Astrocyte (in vitro differentiated cells and primary cell): ENCODE measurements at regions not wholly inside any gene's neighbourhood (a gene's known extent, or its start where the extent isn't known, plus 50 kb on each side); places are given as distances from the start of the nearest gene placed in this dataset.

Experiments used
- DNase-seq: peaks from one replicate; pipeline ENCODE4 v3.0.0-alpha.2; 2010; ENCODE audit warnings: low read depth
- FAIRE-seq: peaks from 2 replicates; lab custom pipeline; 2011; peaks lifted over from hg19 to GRCh38; lab: Jason Lieb, UNC
- H2AFZ ChIP-seq: 2 replicates; pipeline ENCODE4 v1.6.0; 2012; ENCODE audit warnings: low read depth, low read length, inconsistent platforms
- H3K27ac ChIP-seq: 2 replicates; pipeline ENCODE4 v1.5.1; 2011; ENCODE audit warnings: low read depth, low read length, inconsistent platforms
- H3K27me3 ChIP-seq: 2 replicates; pipeline ENCODE4 v1.6.0; 2011; ENCODE audit warnings: low read length, inconsistent platforms; ENCODE audit not compliant: insufficient read depth
- H3K36me3 ChIP-seq: 2 replicates; pipeline ENCODE4 v1.5.1; 2011; ENCODE audit warnings: low read length, inconsistent platforms; ENCODE audit not compliant: insufficient read depth
- H3K4me1 ChIP-seq: 2 replicates; pipeline ENCODE4 v1.5.1; 2011; ENCODE audit warnings: low read length, inconsistent platforms; ENCODE audit not compliant: insufficient read depth
- H3K4me2 ChIP-seq: 2 replicates; pipeline ENCODE4 v1.6.0; 2012; ENCODE audit warnings: low read length, inconsistent platforms
- H3K4me3 ChIP-seq: 2 replicates; pipeline ENCODE4 v1.5.1; 2011; ENCODE audit warnings: low read depth, mild to moderate bottlenecking, low read length, inconsistent platforms; ENCODE audit not compliant: insufficient read depth
- H3K79me2 ChIP-seq: 2 replicates; pipeline ENCODE4 v1.6.0; 2012; ENCODE audit warnings: mild to moderate bottlenecking, low read length, inconsistent platforms; ENCODE audit not compliant: insufficient read depth
- H3K9ac ChIP-seq: 2 replicates; pipeline ENCODE4 v1.6.0; 2012; ENCODE audit warnings: mild to moderate bottlenecking, low read length, inconsistent platforms
- H3K9me3 ChIP-seq: 2 replicates; pipeline ENCODE4 v1.5.1; 2012; ENCODE audit warnings: low read depth, mild to moderate bottlenecking, low read length, inconsistent platforms; ENCODE audit not compliant: insufficient read depth
- H4K20me1 ChIP-seq: 2 replicates; pipeline ENCODE4 v1.6.0; 2012; ENCODE audit warnings: low read length, inconsistent platforms; ENCODE audit not compliant: insufficient read depth
- H3K27ac Mint-ChIP-seq: one replicate; pipeline ENCODE4 v1.8.0; 2021; ENCODE audit warnings: mild to moderate bottlenecking, mixed read lengths; ENCODE audit not compliant: unreplicated experiment
- H3K27me3 Mint-ChIP-seq: one replicate; pipeline ENCODE4 v1.8.0; 2021; ENCODE audit warnings: low read depth, mixed read lengths; ENCODE audit not compliant: unreplicated experiment
- H3K36me3 Mint-ChIP-seq: one replicate; pipeline ENCODE4 v1.8.0; 2021; ENCODE audit warnings: low read depth, mixed read lengths; ENCODE audit not compliant: unreplicated experiment
- H3K4me1 Mint-ChIP-seq: one replicate; pipeline ENCODE4 v1.8.0; 2021; ENCODE audit warnings: low read depth, mixed read lengths; ENCODE audit not compliant: unreplicated experiment
- H3K4me3 Mint-ChIP-seq: one replicate; pipeline ENCODE4 v1.8.0; 2021; ENCODE audit warnings: mild to moderate bottlenecking, moderate library complexity, mixed read lengths; ENCODE audit not compliant: unreplicated experiment
- H3K9me3 Mint-ChIP-seq: one replicate; pipeline ENCODE4 v1.8.0; 2021; ENCODE audit warnings: mild to moderate bottlenecking, mixed read lengths; ENCODE audit not compliant: unreplicated experiment
- EZH2 ChIP-seq: IDR thresholded peaks from 2 replicates; pipeline ENCODE4 v1.6.1; 2012; ENCODE audit warnings: mild to moderate bottlenecking, low read length, inconsistent platforms; ENCODE audit not compliant: insufficient read depth
- TF ChIP-seq, protein P1 (sequence below): IDR thresholded peaks from 2 replicates; pipeline ENCODE4 v1.5.1; 2011; ENCODE audit warnings: low read depth, mild to moderate bottlenecking, inconsistent platforms, low read length, moderate library complexity; ENCODE audit not compliant: insufficient read depth

DNA sequence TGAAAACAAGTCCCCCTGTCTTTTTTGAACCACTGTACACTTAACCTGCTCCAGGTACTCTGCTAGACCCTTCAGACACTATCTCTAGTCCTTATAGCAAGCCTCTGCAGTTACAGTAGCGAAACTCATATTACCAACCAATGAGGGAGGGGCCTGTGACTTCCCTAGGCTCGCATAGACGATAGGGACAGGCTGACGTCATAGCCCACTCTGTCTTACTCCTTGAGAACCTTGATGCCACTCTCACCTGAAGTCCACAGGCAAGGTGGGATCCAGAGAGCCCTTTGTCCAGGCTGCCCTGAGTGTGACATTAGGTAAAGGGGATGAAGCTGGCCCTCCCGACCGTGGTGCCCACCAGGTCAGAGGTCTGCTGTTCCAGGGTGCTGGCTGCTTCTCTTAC lies 65.3 kb downstream of the ACTBL2 start:
- peaks cover 9% of the 10 kb centered on the region for H3K4me1 ChIP-seq
- no peak for DNase-seq
- no peak overlapping the region for H3K4me2 ChIP-seq
- H3K27ac ChIP-seq: no peak overlapping the region
- Mint-ChIP-seq H3K4me3 (no peak overlapping the region), H3K36me3 (no peaks in the 10 kb centered on the region), H3K27ac (no peak overlapping the region), H3K9me3 (no peaks in the 10 kb centered on the region), H3K4me1 (peaks cover 9% of the 10 kb centered on the region), H3K27me3 (peaks cover 7% of the 10 kb centered on the region)
- H2AFZ ChIP-seq: no peak overlapping the region
- no peak for TF ChIP-seq EZH2
- TF ChIP-seq, protein P1, sequence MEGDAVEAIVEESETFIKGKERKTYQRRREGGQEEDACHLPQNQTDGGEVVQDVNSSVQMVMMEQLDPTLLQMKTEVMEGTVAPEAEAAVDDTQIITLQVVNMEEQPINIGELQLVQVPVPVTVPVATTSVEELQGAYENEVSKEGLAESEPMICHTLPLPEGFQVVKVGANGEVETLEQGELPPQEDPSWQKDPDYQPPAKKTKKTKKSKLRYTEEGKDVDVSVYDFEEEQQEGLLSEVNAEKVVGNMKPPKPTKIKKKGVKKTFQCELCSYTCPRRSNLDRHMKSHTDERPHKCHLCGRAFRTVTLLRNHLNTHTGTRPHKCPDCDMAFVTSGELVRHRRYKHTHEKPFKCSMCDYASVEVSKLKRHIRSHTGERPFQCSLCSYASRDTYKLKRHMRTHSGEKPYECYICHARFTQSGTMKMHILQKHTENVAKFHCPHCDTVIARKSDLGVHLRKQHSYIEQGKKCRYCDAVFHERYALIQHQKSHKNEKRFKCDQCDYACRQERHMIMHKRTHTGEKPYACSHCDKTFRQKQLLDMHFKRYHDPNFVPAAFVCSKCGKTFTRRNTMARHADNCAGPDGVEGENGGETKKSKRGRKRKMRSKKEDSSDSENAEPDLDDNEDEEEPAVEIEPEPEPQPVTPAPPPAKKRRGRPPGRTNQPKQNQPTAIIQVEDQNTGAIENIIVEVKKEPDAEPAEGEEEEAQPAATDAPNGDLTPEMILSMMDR: no peak
- no peak overlapping the region for H3K4me3 ChIP-seq
- no peaks in the 10 kb centered on the region for H3K9me3 ChIP-seq
- no peaks in the 10 kb centered on the region for H4K20me1 ChIP-seq
- FAIRE-seq: no peak
- no peaks in the 10 kb centered on the region for H3K36me3 ChIP-seq
- no peaks in the 10 kb centered on the region for H3K79me2 ChIP-seq
- no peak overlapping the region for H3K9ac ChIP-seq
- no peaks in the 10 kb centered on the region for H3K27me3 ChIP-seq

DNA sequence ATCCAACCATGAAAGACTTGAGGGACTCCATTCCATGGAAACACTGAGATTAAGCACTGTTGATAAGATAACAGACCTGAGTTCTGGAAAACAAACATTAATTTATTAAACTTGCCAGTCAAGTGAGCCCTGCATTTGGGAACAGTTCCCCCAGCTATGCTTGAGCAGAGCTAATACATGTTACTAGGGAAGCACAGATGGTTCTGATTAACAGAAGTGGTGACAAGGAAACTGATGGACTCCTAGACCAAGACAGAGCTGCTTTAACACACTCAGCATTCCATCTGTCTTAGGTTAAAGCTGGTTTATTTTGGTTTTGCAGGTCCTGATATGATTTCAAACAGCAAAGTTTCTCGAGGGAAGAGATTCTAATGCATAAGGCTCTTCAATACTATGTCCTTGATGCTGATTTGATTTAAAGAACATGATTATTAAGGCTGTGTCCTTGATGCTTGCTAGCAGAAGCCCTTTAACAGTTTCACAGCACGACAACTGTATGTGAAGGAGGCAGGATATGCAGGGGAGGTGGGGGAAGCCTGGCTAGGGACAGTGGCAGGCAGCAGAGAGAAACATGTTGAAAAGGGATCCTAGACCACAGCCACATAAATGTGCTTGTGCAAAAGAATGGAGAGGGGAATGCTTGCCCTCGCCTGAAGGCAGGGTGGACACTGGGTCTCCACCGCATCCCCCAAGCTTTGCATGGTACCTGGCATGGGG lies 66.2 kb downstream of the ACTBL2 start:
- no peaks in the 10 kb centered on the region for H3K9me3 Mint-ChIP-seq
- no peak overlapping the region for H3K4me3 ChIP-seq
- H3K36me3 ChIP-seq: no peaks in the 10 kb centered on the region
- H3K79me2 ChIP-seq: no peaks in the 10 kb centered on the region
- H3K36me3 Mint-ChIP-seq: no peaks in the 10 kb centered on the region
- FAIRE-seq: peak; percentile 81
- H3K4me1 ChIP-seq: peaks cover 13% of the 10 kb centered on the region
- no peak overlapping the region for H3K9ac ChIP-seq
- H3K9me3 ChIP-seq: no peaks in the 10 kb centered on the region
- no peak overlapping the region for H3K27ac Mint-ChIP-seq
- no peaks in the 10 kb centered on the region for H3K27me3 ChIP-seq
- no peak overlapping the region for H2AFZ ChIP-seq
- H3K4me3 Mint-ChIP-seq: no peak overlapping the region
- TF ChIP-seq, protein P1: no peak
- no peak for TF ChIP-seq EZH2
- peak; percentile 89 for DNase-seq
- peaks cover 9% of the 10 kb centered on the region for H3K4me1 Mint-ChIP-seq
- no peaks in the 10 kb centered on the region for H4K20me1 ChIP-seq
- H3K4me2 ChIP-seq: peak overlapping the region; percentile 15
- no peak overlapping the region for H3K27ac ChIP-seq
- H3K27me3 Mint-ChIP-seq: peaks cover 7% of the 10 kb centered on the region

DNA sequence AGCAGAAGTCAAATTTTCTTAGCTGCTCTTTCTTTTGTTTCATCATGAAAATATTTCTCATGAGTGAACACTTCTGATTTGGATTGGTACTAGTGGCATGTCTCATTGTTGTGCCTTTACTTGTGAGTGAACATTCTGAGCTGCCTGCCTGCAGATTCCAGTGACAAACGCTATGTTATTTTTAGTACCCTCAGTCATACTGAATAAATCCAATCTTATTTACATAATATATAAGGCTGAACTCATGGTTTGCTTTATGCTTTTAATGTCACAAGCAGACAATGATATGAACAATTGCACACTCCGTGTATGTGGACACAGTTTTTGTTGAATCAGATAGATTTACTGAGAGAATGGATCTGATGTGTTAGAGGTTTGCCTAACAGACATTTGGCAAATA lies 67.8 kb downstream of the ACTBL2 start:
- no peak overlapping the region for H3K4me2 ChIP-seq

More for the DNA sequence above, 67.8 kb downstream of the ACTBL2 start:
- Histone ChIP-seq H3K9me3 (no peaks in the 10 kb centered on the region), H3K27ac (no peak overlapping the region), H3K27me3 (no peaks in the 10 kb centered on the region), H2AFZ (no peak overlapping the region), H3K79me2 (no peaks in the 10 kb centered on the region), H3K4me1 (peaks cover 13% of the 10 kb centered on the region), H4K20me1 (no peaks in the 10 kb centered on the region), H3K9ac (no peak overlapping the region), H3K36me3 (no peaks in the 10 kb centered on the region), H3K4me3 (no peak overlapping the region)
- Mint-ChIP-seq H3K27me3 (peaks cover 7% of the 10 kb centered on the region), H3K9me3 (no peaks in the 10 kb centered on the region), H3K4me3 (no peak overlapping the region), H3K4me1 (peaks cover 7% of the 10 kb centered on the region), H3K36me3 (no peaks in the 10 kb centered on the region), H3K27ac (no peak overlapping the region)
- TF ChIP-seq EZH2: no peak
- TF ChIP-seq, protein P1: no peak
- FAIRE-seq (no peak), DNase-seq (no peak)
